ENCODE measurements at regions not wholly inside any gene's neighbourhood (a gene's known extent, or its start where the extent isn't known, plus 50 kb on each side); places are given as distances from the start of the nearest gene placed in this dataset.

DNA sequence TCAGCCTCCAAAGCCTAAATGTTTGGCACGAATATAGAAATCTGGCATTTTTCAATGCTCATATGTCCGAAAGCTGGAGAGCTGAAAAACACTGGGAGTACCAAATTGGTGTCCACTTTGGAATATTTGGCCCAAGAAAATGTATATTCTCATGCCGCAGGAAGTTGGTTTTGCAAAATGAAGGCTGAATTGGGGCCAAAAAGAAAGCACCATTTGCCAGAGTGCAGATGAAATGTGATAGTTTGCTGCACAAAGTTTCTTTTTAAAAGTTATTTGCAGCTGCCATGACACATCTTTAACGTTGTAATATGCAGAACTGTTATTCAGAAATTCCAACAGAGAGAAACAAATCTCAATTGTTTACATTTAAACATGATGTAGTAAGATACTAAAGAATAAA, 124.2 kb upstream of the LYPLAL1 start:
- H3K4me3 ChIP-seq (ENCODE audit: low read depth, low read length), result no peak overlapping the region

DNA sequence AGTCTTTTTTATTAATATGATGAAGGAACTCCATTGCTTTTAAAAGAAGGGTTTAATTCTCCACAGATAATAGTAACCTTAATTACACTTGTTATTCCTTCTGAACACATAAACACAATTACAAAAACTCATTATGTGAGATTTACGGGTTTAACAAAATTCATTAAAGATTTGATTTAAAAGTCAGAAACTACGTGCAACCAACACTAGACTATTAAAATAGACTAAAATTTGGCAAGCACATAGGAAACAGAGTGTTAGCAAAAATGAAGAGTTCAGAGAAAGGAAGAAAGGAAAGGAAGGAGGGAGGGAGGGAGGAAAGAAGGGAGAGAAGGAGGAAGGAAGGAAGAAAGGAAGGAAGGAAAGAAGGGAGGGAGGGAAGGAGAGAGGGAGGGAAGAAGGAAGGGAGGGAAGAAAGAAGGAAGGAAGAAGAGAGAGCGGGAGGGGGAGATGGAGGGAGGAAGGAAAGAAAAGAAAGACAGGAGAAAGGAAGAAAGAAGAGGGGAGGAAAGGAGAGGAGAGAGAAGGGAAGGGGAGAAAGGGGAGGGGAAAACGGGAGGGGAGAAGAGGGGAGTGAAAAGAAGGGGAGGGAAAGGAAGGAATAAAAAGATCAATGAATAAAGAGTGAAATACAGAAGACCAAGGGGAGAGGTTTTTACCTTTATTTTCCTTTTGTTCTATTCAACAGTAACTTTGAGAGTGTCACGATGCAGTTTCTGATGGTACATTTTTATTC, 123.4 kb upstream of the LYPLAL1 start:
- TF ChIP-seq, protein P1, sequence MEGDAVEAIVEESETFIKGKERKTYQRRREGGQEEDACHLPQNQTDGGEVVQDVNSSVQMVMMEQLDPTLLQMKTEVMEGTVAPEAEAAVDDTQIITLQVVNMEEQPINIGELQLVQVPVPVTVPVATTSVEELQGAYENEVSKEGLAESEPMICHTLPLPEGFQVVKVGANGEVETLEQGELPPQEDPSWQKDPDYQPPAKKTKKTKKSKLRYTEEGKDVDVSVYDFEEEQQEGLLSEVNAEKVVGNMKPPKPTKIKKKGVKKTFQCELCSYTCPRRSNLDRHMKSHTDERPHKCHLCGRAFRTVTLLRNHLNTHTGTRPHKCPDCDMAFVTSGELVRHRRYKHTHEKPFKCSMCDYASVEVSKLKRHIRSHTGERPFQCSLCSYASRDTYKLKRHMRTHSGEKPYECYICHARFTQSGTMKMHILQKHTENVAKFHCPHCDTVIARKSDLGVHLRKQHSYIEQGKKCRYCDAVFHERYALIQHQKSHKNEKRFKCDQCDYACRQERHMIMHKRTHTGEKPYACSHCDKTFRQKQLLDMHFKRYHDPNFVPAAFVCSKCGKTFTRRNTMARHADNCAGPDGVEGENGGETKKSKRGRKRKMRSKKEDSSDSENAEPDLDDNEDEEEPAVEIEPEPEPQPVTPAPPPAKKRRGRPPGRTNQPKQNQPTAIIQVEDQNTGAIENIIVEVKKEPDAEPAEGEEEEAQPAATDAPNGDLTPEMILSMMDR (IDR thresholded peaks at IDR 0.05; ENCODE audit: low read depth, low read length, missing control alignments), result no peak
- H3K4me3 ChIP-seq (ENCODE audit: low read depth, low read length), result no peak overlapping the region
- no peak for DNase-seq (ENCODE audit: low read depth)

More for the DNA sequence above, 124.2 kb upstream of the LYPLAL1 start:
- TF ChIP-seq, protein P1 (IDR thresholded peaks at IDR 0.05; ENCODE audit: low read depth, low read length, missing control alignments), result no peak
- no peak for DNase-seq (ENCODE audit: low read depth)

GRCh38 chr1:219050822-219051125, 122.9 kb upstream of the LYPLAL1 start:
- DNase-seq (ENCODE audit: low read depth), result no peak
- TF ChIP-seq, protein P1 (IDR thresholded peaks at IDR 0.05; ENCODE audit: low read depth, low read length, missing control alignments), result no peak
- H3K4me3 ChIP-seq (ENCODE audit: low read depth, low read length), result no peak overlapping the region

- H3K4me3 ChIP-seq (ENCODE audit: low read depth, low read length), result no peak overlapping the region
- no peak for DNase-seq (ENCODE audit: low read depth)
- TF ChIP-seq, protein P1 (IDR thresholded peaks at IDR 0.05; ENCODE audit: low read depth, low read length, missing control alignments), result no peak
These were observed 122.1 kb upstream of the LYPLAL1 start for GRCh38 chr1:219051547-219051946.

- no peak overlapping the region for H3K4me3 ChIP-seq (ENCODE audit: low read depth, low read length)
- no peak for DNase-seq (ENCODE audit: low read depth)
- TF ChIP-seq, protein P1 (IDR thresholded peaks at IDR 0.05; ENCODE audit: low read depth, low read length, missing control alignments), result no peak
These were observed 114.5 kb upstream of the LYPLAL1 start for GRCh38 chr1:219058891-219059820.

GRCh38 chr1:219060798-219061197, 112.9 kb upstream of the LYPLAL1 start:
- TF ChIP-seq, protein P1 (IDR thresholded peaks at IDR 0.05; ENCODE audit: low read depth, low read length, missing control alignments), result no peak
- no peak overlapping the region for H3K4me3 ChIP-seq (ENCODE audit: low read depth, low read length)
- DNase-seq (ENCODE audit: low read depth), result no peak

Data from GM12864 (cell line).